ENCODE measurements at regions not wholly inside any gene's neighbourhood (a gene's known extent, or its start where the extent isn't known, plus 50 kb on each side); places are given as distances from the start of the nearest gene placed in this dataset.

GRCh38 chr1:181318022-181318857 is 165.1 kb upstream of the CACNA1E start:
- intact Hi-C loops (cut with micrococcal nuclease) = no loop called here
- peaks cover 65 to 75% of the 10 kb centered on the region in 2 donors for H3K27me3 ChIP-seq (ENCODE audit: control insufficient read depth in 2 of 2, insufficient read depth in 2 of 2, low read length in 2 of 2)
- H3K27me3 Mint-ChIP-seq (ENCODE audit: low read depth in 3 of 3) = peaks cover 60 to 84% (median 68%) of the 10 kb centered on the region in 3 donors
- H3K9ac ChIP-seq (ENCODE audit: insufficient read depth, low read length, poor library complexity, severe bottlenecking) = no peak overlapping the region
- H4K20me1 ChIP-seq (ENCODE audit: insufficient read depth, low read length) = no peaks in the 10 kb centered on the region
- H2AFZ ChIP-seq (ENCODE audit: insufficient read depth, low read depth, low read length, poor library complexity, severe bottlenecking) = no peak overlapping the region
- H3K4me1 Mint-ChIP-seq = peaks cover 12% of the 10 kb centered on the region
- no peaks in the 10 kb centered on the region for H3K36me3 ChIP-seq (replicated peaks in 1 of 2; ENCODE audit: control insufficient read depth in 1 of 2, insufficient read depth in 2 of 2, low read length in 2 of 2)
- peaks cover 0 to 3% of the 10 kb centered on the region in 2 donors for H3K36me3 Mint-ChIP-seq
- WGBS (ENCODE audit: insufficient coverage) = 2% methylated on average over 58 of the region's 59 CpGs
- H3K9me3 ChIP-seq (replicated peaks in 1 of 2; ENCODE audit: control insufficient read depth in 1 of 2, insufficient read depth in 1 of 2, low read length in 2 of 2) = peaks cover 0 to 29% of the 10 kb centered on the region in 2 donors
- no peaks in the 10 kb centered on the region for H3K79me2 ChIP-seq (ENCODE audit: insufficient read depth, low read length)
- H3K27ac ChIP-seq (ENCODE audit: low read depth in 1 of 2, low read length in 2 of 2) = no peak overlapping the region
- no peaks in the 10 kb centered on the region for H3K4me1 ChIP-seq (ENCODE audit: control insufficient read depth in 1 of 2, insufficient read depth in 2 of 2, low read length in 2 of 2)
- DNase-seq = no peak
- H3K4me2 ChIP-seq (replicated peaks; ENCODE audit: extremely low read depth, low read length, poor library complexity, severe bottlenecking) = no peak overlapping the region
- H3K27ac Mint-ChIP-seq = no peak overlapping the region
- peaks cover 0 to 10% (median 6%) of the 10 kb centered on the region in 7 donors for H3K9me3 Mint-ChIP-seq
- H3K4me3 ChIP-seq (replicated peaks in 1 of 3; ENCODE audit: low read depth in 2 of 3, low read length in 3 of 3) = no peak overlapping the region
- H3K4me3 Mint-ChIP-seq = peak overlapping the region in 1 of 2 donors; percentile 92
- TF ChIP-seq, protein P1, sequence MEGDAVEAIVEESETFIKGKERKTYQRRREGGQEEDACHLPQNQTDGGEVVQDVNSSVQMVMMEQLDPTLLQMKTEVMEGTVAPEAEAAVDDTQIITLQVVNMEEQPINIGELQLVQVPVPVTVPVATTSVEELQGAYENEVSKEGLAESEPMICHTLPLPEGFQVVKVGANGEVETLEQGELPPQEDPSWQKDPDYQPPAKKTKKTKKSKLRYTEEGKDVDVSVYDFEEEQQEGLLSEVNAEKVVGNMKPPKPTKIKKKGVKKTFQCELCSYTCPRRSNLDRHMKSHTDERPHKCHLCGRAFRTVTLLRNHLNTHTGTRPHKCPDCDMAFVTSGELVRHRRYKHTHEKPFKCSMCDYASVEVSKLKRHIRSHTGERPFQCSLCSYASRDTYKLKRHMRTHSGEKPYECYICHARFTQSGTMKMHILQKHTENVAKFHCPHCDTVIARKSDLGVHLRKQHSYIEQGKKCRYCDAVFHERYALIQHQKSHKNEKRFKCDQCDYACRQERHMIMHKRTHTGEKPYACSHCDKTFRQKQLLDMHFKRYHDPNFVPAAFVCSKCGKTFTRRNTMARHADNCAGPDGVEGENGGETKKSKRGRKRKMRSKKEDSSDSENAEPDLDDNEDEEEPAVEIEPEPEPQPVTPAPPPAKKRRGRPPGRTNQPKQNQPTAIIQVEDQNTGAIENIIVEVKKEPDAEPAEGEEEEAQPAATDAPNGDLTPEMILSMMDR (IDR thresholded peaks at IDR 0.05) = no peak

GRCh38 chr1:181318858-181319235 is 164.5 kb upstream of the CACNA1E start:
- peaks cover 12% of the 10 kb centered on the region for H3K4me1 Mint-ChIP-seq
- peaks cover 0 to 3% of the 10 kb centered on the region in 2 donors for H3K36me3 Mint-ChIP-seq
- Histone ChIP-seq H3K4me2 (replicated peaks; ENCODE audit: extremely low read depth, low read length, poor library complexity, severe bottlenecking) (no peak overlapping the region), H3K9ac (ENCODE audit: insufficient read depth, low read length, poor library complexity, severe bottlenecking) (no peak overlapping the region), H2AFZ (ENCODE audit: insufficient read depth, low read depth, low read length, poor library complexity, severe bottlenecking) (no peak overlapping the region), H3K27me3 (ENCODE audit: control insufficient read depth in 2 of 2, insufficient read depth in 2 of 2, low read length in 2 of 2) (peaks cover 62 to 74% of the 10 kb centered on the region in 2 donors), H4K20me1 (ENCODE audit: insufficient read depth, low read length) (no peaks in the 10 kb centered on the region), H3K36me3 (replicated peaks in 1 of 2; ENCODE audit: control insufficient read depth in 1 of 2, insufficient read depth in 2 of 2, low read length in 2 of 2) (no peaks in the 10 kb centered on the region), H3K79me2 (ENCODE audit: insufficient read depth, low read length) (no peaks in the 10 kb centered on the region), H3K4me3 (replicated peaks in 1 of 3; ENCODE audit: low read depth in 2 of 3, low read length in 3 of 3) (no peak overlapping the region), H3K27ac (ENCODE audit: low read depth in 1 of 2, low read length in 2 of 2) (no peak overlapping the region), H3K9me3 (replicated peaks in 1 of 2; ENCODE audit: control insufficient read depth in 1 of 2, insufficient read depth in 1 of 2, low read length in 2 of 2) (peaks cover 0 to 29% of the 10 kb centered on the region in 2 donors), H3K4me1 (ENCODE audit: control insufficient read depth in 1 of 2, insufficient read depth in 2 of 2, low read length in 2 of 2) (no peaks in the 10 kb centered on the region)
- TF ChIP-seq, protein P1 (IDR thresholded peaks at IDR 0.05) = no peak
- peaks cover 0 to 10% (median 6%) of the 10 kb centered on the region in 7 donors for H3K9me3 Mint-ChIP-seq
- no peak overlapping the region for H3K27ac Mint-ChIP-seq
- H3K4me3 Mint-ChIP-seq = peak overlapping the region in 1 of 2 donors; percentile 88
- 10% methylated on average over 11 of the region's 12 CpGs for WGBS (ENCODE audit: insufficient coverage)
- intact Hi-C loops (cut with micrococcal nuclease) = no loop called here
- H3K27me3 Mint-ChIP-seq (ENCODE audit: low read depth in 3 of 3) = peaks cover 59 to 82% (median 67%) of the 10 kb centered on the region in 3 donors
- no peak for DNase-seq

Measured in CD14-positive monocyte (primary cell).